Psoas muscle (tissue), 7 donors: ENCODE measurements at regions not wholly inside any gene's neighbourhood (a gene's known extent, or its start where the extent isn't known, plus 50 kb on each side); places are given as distances from the start of the nearest gene placed in this dataset.
"Not testable (repeated sequence)": the region's sequence is repeated elsewhere in the genome, so short reads cannot be mapped to it uniquely, and the experiment has no call there.

Experiments used
- ATAC-seq, 4 donors: fragments of 200-7000 bp; cut with Tn5 transposase; one replicate each; pipeline ENCODE4 v1.9.1; 2020; ENCODE audit warnings: moderate library complexity in 3 of 4, mild to moderate bottlenecking in 2 of 4
- DNase-seq, 2 donors: peaks; one replicate each; pipeline ENCODE4 v3.0.0-alpha.2; 2020
- H3K27ac ChIP-seq: fragments of 200-600 bp; one replicate; pipeline ENCODE4 v1.8.0; 2022
- H3K27me3 ChIP-seq, 3 donors: fragments of 200-600 bp in 1 of 3; one replicate each; pipeline versions ENCODE4 v1.6.1 to v1.8.0; 2013 to 2022; ENCODE audit warnings: low read length in 2 of 3, mild to moderate bottlenecking in 2 of 3, moderate library complexity in 1 of 3; ENCODE audit not compliant: insufficient read depth in 3 of 3
- H3K36me3 ChIP-seq, 2 donors: fragments of 200-600 bp in 1 of 2; one replicate each; pipeline versions ENCODE4 v1.6.1 to v1.8.0; 2013 to 2022; ENCODE audit warnings: low read depth in 1 of 2, mild to moderate bottlenecking in 1 of 2, moderate library complexity in 1 of 2; ENCODE audit not compliant: insufficient read depth in 1 of 2
- H3K4me1 ChIP-seq: fragments of 200-600 bp; one replicate; pipeline ENCODE4 v1.8.0; 2022
- H3K4me3 ChIP-seq: fragments of 200-600 bp; one replicate; pipeline ENCODE4 v1.8.0; 2022; ENCODE audit warnings: mild to moderate bottlenecking
- H3K9me3 ChIP-seq: fragments of 200-600 bp; one replicate; pipeline ENCODE4 v1.8.0; 2022
- CTCF ChIP-seq: fragments of 200-600 bp; IDR thresholded peaks from one replicate; pipeline ENCODE4 v1.8.0; 2022; ENCODE audit warnings: antibody characterized with exemption
- whole genome bisulfite sequencing, 3 donors: extraction: QIAGEN DNeasy Blood & Tissue Kit; methylation state at CpG; one replicate each; pipeline versions ENCODE4 v1.1.6 to v1.1.7; 2013; 5-methylcytosine and 5-hydroxymethylcytosine counted together
- intact Hi-C, 2 donors: fragments of 100-400 bp; cut with DNase I; formaldehyde crosslinking; loops; one replicate each; pipeline versions ENCODE4 v1.11.0 to v1.14.2; 2022
- donor health status: healthy with polysubstance abuse.
- donor health status: DM: no; HTN: no; CAD: no; lungs with moderate emphysema.
- donor health status: Bipolar disorder and iron deficiency.
- donor health status: healthy.
- donor health status: DM: yes; HTN: yes; CAD: no.
- donor health status: DM: no; HTN: no; CAD: no.
- donor health status: DM: yes; HTN: yes; CAD: no.

- no peaks in the 10 kb centered on the region for H3K27me3 ChIP-seq
- H3K9me3 ChIP-seq: no peaks in the 10 kb centered on the region
- no peak overlapping the region for H3K27ac ChIP-seq
- no peaks in the 10 kb centered on the region for H3K36me3 ChIP-seq
- no peak for ATAC-seq
- H3K4me1 ChIP-seq: no peaks in the 10 kb centered on the region
- DNase-seq: no peak
- no peak overlapping the region for H3K4me3 ChIP-seq
- intact Hi-C loops: no loop called here
- TF ChIP-seq CTCF: no peak
- WGBS, 3 donors: 65 to 83% (median 66%) methylated on average over 2 of the region's 2 CpGs
Measured at GRCh38 chr15:96213045-96213444, 117.5 kb upstream of the NR2F2 start.

- no peaks in the 10 kb centered on the region for H3K4me1 ChIP-seq
- no peaks in the 10 kb centered on the region for H3K27me3 ChIP-seq
- H3K4me3 ChIP-seq: no peak overlapping the region
- ATAC-seq (no peak), DNase-seq (no peak)
- no peaks in the 10 kb centered on the region for H3K36me3 ChIP-seq
- TF ChIP-seq CTCF: no peak
- no peaks in the 10 kb centered on the region for H3K9me3 ChIP-seq
- no peak overlapping the region for H3K27ac ChIP-seq
- 73 to 77% (median 76%) methylated on average over 4 of the region's 4 CpGs for WGBS, 3 donors
- intact Hi-C loops: no loop called here
Measured at GRCh38 chr15:96213896-96214295, 116.6 kb upstream of the NR2F2 start.

- H3K27ac ChIP-seq, H3K4me3 ChIP-seq, intact Hi-C loops, DNase-seq, H3K27me3 ChIP-seq, ATAC-seq, H3K9me3 ChIP-seq, H3K4me1 ChIP-seq, H3K36me3 ChIP-seq: not testable (repeated sequence)
- WGBS, 3 donors: no CpG with 5 or more reads among the region's 1 CpG
Measured at GRCh38 chr15:96216481-96216880, 114.0 kb upstream of the NR2F2 start.

- Histone ChIP-seq H3K27me3 (peaks cover 0 to 1% (median 0%) of the 10 kb centered on the region in 3 donors), H3K36me3 (no peaks in the 10 kb centered on the region), H3K9me3 (no peaks in the 10 kb centered on the region), H3K27ac (no peak overlapping the region), H3K4me3 (no peak overlapping the region), H3K4me1 (no peaks in the 10 kb centered on the region)
- TF ChIP-seq CTCF: no peak
- no peak for DNase-seq
- no peak for ATAC-seq
- intact Hi-C loops: no loop called here
- 92 to 100% (median 94%) methylated on average over 1 of the region's 1 CpG for WGBS, 3 donors
Measured at GRCh38 chr15:96217983-96218382, 112.5 kb upstream of the NR2F2 start.

GRCh38 chr15:96218623-96219455 lies 111.7 kb upstream of the NR2F2 start:
- Histone ChIP-seq H3K27me3 (peaks cover 0 to 1% (median 0%) of the 10 kb centered on the region in 3 donors), H3K4me1 (no peaks in the 10 kb centered on the region), H3K36me3 (no peaks in the 10 kb centered on the region), H3K4me3 (no peak overlapping the region), H3K9me3 (no peaks in the 10 kb centered on the region), H3K27ac (no peak overlapping the region)
- TF ChIP-seq CTCF: no peak
- 77 to 80% (median 78%) methylated on average over 5 of the region's 5 CpGs for WGBS, 3 donors
- DNase-seq: no peak
- ATAC-seq: no peak
- intact Hi-C loops: no loop called here
